Hematopoietic multipotent progenitor cell (in vitro differentiated cells): ENCODE measurements at regions not wholly inside any gene's neighbourhood (a gene's known extent, or its start where the extent isn't known, plus 50 kb on each side); places are given as distances from the start of the nearest gene placed in this dataset.
A peak's percentile ranks its signal among the peaks of the same experiment; 100 is the strongest.

Experiments
- DNase-seq, 3 donors: peaks; one replicate each; pipeline ENCODE4 v3.0.0-alpha.2; 2011 to 2015; ENCODE audit warnings: low read depth in 2 of 3, low spot score in 2 of 3

DNA sequence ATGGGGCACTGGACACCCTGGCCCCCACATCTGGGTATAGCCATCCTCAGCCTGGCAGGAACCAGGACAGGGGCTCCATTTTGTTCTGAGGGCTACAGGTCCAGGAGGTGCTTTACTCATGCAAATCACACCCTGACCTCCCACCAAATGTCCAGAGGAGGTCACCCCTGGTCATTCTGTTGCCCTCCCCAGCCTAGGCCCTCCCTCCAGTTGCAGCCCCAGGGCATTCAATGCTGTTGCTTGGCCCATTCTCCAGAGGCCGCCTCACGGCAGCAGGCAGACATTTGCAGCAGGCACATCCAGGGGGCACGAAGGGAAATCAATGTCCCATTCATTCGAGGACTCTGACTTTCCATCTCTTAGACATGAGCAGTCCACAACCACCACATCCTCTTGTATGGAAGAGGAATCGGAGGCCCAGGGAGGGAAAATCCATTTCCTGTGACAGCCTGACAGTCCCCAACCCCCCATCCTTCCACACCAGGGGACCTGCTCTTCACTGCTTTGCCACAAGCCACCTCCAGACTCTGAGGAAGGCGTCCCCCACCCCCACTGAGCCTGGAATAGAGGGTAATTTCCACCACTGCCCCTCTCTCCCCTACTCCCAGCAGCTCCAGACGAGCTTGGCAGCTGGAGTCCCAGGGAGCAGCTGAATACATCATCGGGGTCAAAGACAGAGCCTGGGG is 76.2 kb upstream of the UNC5B start:
- DNase-seq: no peak

DNA sequence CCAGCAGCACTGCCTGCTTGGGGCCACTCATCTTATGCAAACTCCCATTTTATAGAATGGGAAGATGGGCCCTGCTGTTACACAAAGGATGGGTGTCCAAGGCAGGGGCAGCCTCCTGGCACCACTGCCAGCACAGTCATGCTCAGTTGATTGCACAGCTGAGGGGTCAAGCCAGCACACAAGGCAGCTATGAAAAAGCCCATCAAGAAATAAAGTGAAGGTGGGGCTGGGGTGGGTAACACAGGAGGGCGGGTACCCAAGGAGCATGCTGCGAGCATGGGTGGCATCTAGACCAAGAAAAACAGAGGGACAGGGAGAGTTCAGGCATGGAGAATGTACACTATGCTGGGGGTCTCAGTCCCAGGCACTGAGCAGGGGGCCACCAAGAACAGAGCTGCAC is 74.7 kb upstream of the UNC5B start:
- DNase-seq: no peak

DNA sequence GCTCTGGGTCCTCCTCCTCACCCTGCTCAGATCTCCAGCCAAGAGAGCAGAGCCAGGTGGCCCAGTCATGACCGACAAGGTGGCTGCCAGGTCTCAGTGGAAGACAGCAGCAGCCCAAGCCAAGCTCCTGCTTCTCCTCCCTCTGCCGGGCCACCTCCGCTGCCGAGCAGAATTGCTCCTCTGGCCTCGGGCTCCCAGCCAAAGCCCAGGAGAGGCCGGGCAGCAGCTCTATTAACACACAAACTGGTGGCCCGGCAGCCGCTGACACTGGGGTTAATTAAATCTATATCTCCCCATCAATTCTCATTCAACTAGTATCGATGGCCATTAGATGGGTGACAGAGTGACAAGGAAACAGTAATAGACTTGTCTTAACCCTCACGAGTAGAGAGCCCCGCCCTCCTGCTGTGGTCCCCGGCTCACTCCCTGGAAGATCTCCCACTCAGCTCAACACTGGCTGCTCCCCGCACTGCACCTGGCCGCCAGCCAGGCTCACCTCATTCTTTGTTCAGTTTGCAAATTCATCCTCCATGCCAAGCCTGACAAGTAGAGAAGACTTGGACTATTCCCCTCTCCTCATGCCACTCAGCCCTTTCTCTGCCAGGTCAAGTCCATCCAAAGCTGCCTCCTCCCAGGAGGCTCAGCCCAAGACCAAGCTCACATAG is 74.1 kb upstream of the UNC5B start:
- no peak for DNase-seq

DNA sequence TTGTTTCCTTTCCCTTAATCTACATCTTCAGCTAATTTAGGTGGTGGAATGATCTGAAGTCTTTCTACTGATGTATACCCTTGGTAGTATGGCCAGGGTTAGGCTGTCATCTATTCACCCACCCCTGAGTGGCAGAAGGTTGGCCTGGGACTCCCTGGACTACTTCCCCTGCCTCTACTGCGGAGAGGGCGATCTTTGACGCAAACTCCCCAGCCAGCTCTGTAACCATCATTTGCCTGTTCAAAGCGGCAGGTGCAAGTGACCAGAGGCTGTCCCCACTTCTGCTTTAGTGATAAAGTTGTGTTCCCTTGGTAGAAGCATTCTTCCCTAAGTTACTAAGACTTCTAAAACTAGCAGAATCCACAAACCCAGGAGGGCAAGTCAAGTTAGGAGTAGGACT is 70.8 kb upstream of the UNC5B start:
- DNase-seq: no peak

DNA sequence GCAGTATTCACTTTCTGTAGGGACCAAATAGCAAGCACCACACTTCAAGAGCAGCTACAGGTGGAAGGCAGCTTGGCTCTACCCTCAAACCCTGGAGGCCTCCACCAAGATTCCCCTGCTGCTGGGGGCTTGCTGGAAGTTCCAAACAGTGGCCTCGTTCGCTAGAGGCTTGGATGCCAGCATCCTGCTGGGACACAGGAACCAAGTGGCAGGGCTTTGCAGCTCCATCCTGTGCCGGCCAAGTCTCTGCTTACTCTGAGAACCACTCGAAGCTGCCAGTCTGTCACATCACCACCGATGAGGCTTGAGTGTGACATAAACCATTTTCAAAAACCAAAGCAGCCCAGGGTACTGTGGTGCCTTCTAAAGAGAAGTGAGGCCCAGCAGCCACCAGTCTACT is 69.2 kb upstream of the UNC5B start:
- no peak for DNase-seq

DNA sequence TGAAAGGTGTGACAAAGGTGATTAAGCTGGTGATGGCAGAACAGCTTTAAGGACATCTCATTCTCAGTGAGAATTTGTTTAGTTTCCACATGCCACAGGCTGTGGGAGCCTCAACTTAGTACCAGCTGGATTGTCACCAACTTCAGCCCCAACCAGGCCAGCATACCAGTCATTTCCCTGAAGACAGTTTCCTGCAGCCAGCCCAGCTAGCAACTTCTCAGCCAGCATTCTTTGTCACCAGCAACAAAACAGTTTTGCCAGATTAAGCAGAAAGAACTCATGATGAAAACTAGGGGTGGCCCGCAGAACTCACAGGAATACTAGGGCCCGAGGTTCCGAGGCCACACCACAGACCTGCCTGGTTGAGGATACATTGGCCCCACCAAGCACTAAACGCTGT is 68.8 kb upstream of the UNC5B start:
- DNase-seq: no peak

DNA sequence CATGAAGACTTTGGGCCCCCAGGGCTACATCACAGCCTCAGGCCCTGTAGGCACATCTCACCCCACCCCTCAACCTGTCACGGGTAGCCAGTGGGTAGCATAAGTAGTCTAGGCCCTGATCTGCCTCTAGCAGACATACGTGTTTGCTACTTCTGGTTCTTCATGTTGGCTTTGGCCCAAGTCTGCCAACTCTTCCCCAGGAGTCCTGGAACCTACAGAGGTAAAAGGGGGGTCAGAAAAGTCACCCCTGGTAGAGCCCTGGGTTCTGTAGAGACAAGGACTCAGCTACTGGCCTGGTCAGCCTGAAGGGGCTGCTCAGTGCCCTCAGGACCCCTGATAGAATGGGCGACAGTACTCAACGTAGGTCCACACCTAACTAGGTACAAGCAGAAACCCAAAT is 67.5 kb upstream of the UNC5B start:
- no peak for DNase-seq

DNA sequence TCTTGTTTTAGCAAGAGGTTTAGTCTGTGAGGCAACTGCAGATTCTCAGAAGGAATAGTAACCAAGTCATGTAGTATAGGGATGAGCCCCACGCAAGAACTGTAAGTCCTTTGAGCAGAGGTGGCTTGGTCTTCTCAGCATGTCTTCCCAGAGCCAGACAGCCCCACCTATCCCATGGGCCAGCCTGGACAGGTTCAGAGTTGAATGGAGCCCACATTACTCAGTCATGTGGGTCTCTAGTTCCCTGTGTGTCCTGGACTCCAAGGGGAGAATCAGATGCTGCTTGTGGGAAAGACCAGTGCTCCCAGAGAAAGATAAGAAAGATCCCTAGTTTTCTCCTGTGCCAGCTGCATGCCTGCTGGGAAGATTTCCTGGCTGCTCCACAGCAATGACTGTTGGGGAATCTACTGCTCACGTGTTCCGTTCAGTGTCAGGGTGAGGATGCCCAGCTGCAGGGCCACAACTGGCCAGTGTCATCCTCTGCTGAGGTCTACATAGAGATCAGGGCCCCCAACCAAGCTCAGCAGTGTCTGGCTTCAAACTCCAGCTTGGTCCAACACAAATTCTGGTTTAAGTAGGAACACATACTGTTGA is 66.9 kb upstream of the UNC5B start:
- no peak for DNase-seq

DNA sequence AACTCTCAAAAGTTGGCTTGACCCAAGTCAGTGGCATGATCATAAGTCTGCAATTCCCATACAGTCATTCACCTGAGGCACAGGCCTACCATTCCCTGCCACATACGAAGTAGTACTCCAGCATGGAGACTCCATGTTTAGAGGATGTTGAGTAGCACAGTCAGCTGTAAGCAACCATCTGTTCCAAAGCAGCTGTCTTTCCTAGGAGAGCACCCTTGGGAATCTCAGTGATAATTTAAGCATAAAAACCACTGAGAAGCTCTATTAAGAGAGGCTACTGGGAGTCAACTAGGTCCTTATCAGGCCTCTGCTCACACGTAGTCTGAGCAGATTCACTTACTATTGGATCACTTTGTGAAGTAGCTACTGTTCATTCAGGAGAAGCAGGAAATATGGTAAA is 61.6 kb upstream of the UNC5B start:
- DNase-seq: no peak

DNA sequence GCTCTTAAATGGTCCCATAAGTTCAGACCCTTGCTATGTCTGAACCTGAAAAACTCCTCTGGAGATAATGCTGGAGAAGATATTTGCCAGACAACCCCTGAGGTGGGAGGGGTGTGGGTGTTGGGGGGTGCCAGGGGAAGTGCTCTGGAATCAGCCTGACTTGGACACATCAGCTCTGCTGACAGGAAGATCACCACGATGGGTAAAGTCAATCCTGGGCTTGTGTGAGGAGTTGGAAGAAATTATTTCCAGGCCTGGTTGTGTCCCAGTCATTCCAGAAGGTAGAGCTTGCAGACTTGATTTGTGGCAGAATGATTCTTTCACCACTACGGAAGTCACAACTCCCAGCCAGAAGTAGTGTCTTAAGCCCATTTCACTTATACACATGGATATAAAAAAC is 60.3 kb upstream of the UNC5B start:
- DNase-seq: no peak

DNA sequence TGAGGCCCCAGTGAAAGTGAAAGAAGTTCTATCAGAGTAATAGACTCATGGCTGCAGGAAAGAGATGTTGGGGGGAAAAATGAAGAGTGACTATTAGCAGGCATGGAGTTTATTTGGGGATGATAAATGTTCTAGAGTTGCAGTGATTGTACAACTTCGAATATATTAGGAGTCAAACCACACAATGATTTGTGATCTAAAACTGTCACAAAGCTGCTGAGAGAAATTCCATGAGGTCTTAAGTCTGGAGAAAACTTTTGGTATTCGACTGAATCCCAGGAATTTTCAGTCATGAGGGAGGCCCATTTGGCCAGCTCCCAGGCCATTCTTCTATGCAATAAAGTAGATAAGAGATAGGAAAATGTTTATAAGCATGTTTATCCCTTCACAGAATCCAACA is 55.9 kb upstream of the UNC5B start:
- no peak for DNase-seq

DNA sequence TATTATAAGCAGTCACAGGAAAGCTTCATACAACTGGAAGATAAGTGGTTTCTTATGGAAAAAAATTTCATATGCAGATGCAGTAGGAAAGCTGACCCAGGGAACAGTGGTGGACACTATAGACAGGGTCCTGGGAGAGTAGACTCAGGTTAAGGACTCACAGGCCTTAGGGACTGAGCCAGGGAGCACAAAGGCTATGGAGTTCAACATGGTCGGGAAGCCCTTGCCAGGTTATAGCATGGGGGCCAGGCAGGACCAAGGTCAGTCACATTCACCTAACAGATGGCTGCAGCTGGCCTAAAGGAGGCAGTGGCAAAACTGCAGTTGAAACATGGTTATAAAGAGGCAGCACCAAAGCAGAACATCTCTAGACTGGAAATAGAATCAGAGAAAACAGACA is 54.9 kb upstream of the UNC5B start:
- no peak for DNase-seq

DNA sequence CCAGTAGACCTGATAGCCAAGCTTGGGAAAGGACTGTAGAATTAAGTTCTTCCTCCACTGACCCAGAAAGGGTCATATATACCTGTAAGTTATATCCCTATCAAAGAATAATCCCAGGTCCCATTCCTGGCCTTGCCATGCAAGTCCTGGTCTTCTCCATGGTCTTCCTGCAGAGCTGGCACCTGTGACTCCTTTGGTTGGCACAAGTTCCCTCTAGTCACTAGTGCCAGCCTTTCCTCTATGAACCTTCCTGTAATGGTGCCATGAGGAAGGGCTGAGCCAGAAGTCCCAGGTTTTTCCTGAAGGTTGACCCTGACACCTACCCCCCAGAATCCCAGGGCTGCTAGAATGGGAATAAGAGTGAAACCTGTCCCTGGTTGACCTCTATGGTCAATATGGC is 54.1 kb upstream of the UNC5B start:
- DNase-seq: no peak

DNA sequence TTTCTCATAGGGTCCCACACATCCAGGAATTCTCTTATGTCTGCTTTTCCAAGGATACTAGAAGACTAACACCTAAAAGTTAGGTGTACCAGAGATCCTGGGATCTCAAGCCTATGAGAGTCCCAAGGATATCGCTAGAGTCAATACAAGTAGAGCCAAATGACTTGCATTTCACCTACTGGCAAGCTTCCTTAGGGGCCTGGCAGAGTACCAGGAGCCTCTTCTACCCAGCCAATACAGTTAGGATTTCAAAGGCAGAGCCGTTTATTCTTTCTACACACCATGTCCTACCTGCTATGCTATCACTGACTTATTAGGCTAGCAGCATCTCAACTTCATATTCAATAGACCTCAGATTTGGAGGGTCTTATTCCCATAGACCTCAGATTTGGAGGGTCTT is 53.5 kb upstream of the UNC5B start:
- DNase-seq: no peak

DNA sequence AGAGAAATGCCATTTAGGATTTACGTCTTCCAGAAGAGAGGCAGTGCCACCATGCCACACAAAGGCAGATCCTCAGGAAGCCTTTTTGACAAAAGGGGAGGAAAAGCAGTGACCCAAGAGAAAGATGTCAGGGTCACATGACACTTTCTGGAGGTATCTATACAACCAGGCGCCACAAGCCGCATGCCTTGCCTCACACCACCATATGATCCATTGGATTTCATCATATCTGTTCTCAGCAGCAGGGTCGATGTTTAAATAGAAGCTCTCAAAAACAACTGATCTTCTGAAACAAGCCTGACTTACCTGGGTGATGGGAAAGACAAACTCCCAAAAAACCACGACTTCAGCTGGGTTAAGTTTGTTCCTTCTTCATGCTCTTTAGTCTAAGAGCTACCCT is 52.5 kb upstream of the UNC5B start:
- DNase-seq: no peak

DNA sequence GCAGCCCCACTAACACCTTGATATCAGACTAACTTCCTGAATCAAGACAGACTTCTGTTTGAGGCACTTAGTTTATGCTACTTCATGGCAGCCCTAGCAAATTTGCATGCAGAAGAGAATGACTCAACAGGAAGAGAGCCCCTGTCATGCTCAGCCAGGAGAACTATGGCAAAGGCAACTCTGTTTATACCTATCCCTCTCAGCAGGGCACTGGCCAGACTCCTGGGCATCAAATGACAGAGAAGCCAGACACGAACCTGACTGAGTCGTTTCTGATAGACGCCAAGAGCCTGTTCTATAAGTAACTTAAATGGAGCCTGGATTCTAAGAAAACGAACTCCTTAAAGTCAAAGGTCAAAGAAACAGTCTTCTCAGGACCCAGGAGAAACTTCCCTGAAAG is 50.9 kb upstream of the UNC5B start:
- DNase-seq: peak in 2 of 3 donors; percentile 31 to 76
